DOHH2 (cell line): ENCODE measurements at regions not wholly inside any gene's neighbourhood (a gene's known extent, or its start where the extent isn't known, plus 50 kb on each side); places are given as distances from the start of the nearest gene placed in this dataset.

Experiments used
- H3F3A ChIP-seq: fragments of 200-600 bp; sonication (generic), shearing (Covaris generic); 2 replicates; pipeline ENCODE4 v1.6.0; 2016; ENCODE audit warnings: antibody characterized with exemption, mild to moderate bottlenecking; ENCODE audit not compliant: control insufficient read depth, insufficient read depth
- H3K27ac ChIP-seq: fragments of 200-600 bp; sonication (generic); 2 replicates; pipeline ENCODE4 v1.5.1; 2014; ENCODE audit warnings: low read depth, mild to moderate bottlenecking, low read length, moderate library complexity
- H3K27me3 ChIP-seq: fragments of 200-600 bp; sonication (generic); 2 replicates; pipeline ENCODE4 v1.6.1; 2014; ENCODE audit warnings: mild to moderate bottlenecking, low read length, mixed read lengths; ENCODE audit not compliant: control insufficient read depth
- H3K36me3 ChIP-seq: fragments of 200-600 bp; sonication (generic); 2 replicates; pipeline ENCODE4 v1.6.1; 2014; ENCODE audit warnings: mild to moderate bottlenecking, low read length, moderate library complexity, mixed read lengths; ENCODE audit not compliant: control insufficient read depth
- H3K4me1 ChIP-seq: fragments of 200-600 bp; sonication (generic); 2 replicates; pipeline ENCODE4 v1.6.1; 2014; ENCODE audit warnings: mild to moderate bottlenecking, low read length, mixed read lengths; ENCODE audit not compliant: control insufficient read depth
- H3K4me2 ChIP-seq: fragments of 200-600 bp; sonication (generic); 2 replicates; pipeline ENCODE4 v1.6.0; 2014; ENCODE audit warnings: mild to moderate bottlenecking, low read length, moderate library complexity
- H3K4me3 ChIP-seq: fragments of 200-600 bp; sonication (generic); 2 replicates; pipeline ENCODE4 v1.5.1; 2014; ENCODE audit warnings: mild to moderate bottlenecking, low read length, mixed read lengths
- H3K79me2 ChIP-seq: fragments of 200-600 bp; sonication (generic); 2 replicates; pipeline ENCODE4 v1.6.1; 2014; ENCODE audit warnings: mild to moderate bottlenecking, low read length, mixed read lengths; ENCODE audit not compliant: control insufficient read depth
- H3K9me2 ChIP-seq: fragments of 200-600 bp; sonication (generic); replicated peaks from 2 replicates; pipeline ENCODE4 v1.6.1; 2014; ENCODE audit warnings: mild to moderate bottlenecking, low read length, mixed read lengths; ENCODE audit not compliant: control insufficient read depth
- H3K9me3 ChIP-seq: fragments of 200-600 bp; sonication (generic); 2 replicates; pipeline ENCODE4 v1.6.1; 2014; ENCODE audit warnings: antibody characterized with exemption, low read length, mixed read lengths; ENCODE audit not compliant: control insufficient read depth, insufficient read depth
- H4K20me1 ChIP-seq: fragments of 200-600 bp; sonication (generic); 2 replicates; pipeline ENCODE4 v1.6.0; 2014; ENCODE audit warnings: low read depth, mild to moderate bottlenecking, antibody characterized with exemption, low read length, moderate library complexity; ENCODE audit not compliant: control insufficient read depth, insufficient read depth
- EZH2phosphoT487 ChIP-seq: fragments of 200-600 bp; sonication (generic); IDR thresholded peaks from 2 replicates; pipeline ENCODE4 v1.6.1; 2017; ENCODE audit warnings: borderline replicate concordance, mild to moderate bottlenecking, antibody characterized with exemption, low read length, moderate library complexity, mixed read lengths
- TF ChIP-seq, protein P1 (sequence below): fragments of 200-600 bp; sonication (generic); IDR thresholded peaks from one replicate; pipeline ENCODE4 v1.5.1; 2014; ENCODE audit warnings: antibody characterized with exemption, mild to moderate bottlenecking, low read depth, low read length; ENCODE audit not compliant: poor library complexity, severe bottlenecking

DNA sequence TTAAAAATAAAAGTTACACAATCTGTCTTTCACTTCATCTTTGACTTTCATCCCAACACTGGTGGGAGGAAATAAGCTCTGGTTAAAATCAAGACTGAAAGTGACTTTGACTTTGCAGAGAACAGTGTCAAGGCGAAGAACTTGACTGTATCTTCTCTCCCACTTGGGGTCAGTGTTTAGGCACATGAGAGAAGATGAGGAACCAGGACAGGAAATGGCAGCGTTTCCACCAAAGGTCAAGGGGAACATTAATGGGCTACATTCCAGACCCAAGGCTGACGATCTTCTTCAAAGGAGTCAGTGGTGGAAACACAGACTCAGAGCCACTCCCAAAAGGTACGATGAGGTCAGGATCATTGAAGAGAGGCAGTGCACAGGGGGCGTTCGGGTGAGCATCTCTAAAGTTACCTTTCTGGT, 409.5 kb downstream of the ARHGEF28 start:
- H3K79me2 ChIP-seq = no peaks in the 10 kb centered on the region
- no peak overlapping the region for H3K4me3 ChIP-seq
- no peaks in the 10 kb centered on the region for H3K36me3 ChIP-seq
- H3F3A ChIP-seq = no peaks in the 10 kb centered on the region
- no peaks in the 10 kb centered on the region for H3K9me3 ChIP-seq
- H3K27me3 ChIP-seq = no peaks in the 10 kb centered on the region
- no peaks in the 10 kb centered on the region for H3K4me1 ChIP-seq
- no peaks in the 10 kb centered on the region for H4K20me1 ChIP-seq
- no peak overlapping the region for H3K27ac ChIP-seq
- H3K9me2 ChIP-seq = no peaks in the 10 kb centered on the region
- TF ChIP-seq, protein P1, sequence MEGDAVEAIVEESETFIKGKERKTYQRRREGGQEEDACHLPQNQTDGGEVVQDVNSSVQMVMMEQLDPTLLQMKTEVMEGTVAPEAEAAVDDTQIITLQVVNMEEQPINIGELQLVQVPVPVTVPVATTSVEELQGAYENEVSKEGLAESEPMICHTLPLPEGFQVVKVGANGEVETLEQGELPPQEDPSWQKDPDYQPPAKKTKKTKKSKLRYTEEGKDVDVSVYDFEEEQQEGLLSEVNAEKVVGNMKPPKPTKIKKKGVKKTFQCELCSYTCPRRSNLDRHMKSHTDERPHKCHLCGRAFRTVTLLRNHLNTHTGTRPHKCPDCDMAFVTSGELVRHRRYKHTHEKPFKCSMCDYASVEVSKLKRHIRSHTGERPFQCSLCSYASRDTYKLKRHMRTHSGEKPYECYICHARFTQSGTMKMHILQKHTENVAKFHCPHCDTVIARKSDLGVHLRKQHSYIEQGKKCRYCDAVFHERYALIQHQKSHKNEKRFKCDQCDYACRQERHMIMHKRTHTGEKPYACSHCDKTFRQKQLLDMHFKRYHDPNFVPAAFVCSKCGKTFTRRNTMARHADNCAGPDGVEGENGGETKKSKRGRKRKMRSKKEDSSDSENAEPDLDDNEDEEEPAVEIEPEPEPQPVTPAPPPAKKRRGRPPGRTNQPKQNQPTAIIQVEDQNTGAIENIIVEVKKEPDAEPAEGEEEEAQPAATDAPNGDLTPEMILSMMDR = no peak
- TF ChIP-seq EZH2phosphoT487 = no peak
- no peak overlapping the region for H3K4me2 ChIP-seq

DNA sequence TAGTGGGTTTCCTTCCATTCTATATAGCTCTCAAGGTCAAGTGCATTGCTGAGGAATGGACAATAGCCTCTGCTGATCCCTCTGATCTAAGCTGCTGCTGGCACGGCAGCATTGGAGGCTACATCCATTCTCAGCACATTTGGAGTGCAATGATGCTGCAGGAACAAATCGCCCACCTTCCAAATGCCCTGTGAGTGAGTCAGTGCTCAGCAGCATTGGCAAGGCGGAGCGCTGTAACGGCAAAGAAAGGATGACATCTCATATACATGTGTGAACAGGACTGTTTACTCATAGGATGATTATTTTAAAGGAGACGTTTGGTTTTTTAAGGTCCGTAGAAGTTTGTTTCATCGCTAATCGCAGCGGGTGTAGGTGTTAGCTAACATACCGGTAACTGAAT, 408.7 kb downstream of the ARHGEF28 start:
- H3K4me1 ChIP-seq = no peaks in the 10 kb centered on the region
- H3F3A ChIP-seq = no peaks in the 10 kb centered on the region
- H3K36me3 ChIP-seq = no peaks in the 10 kb centered on the region
- no peaks in the 10 kb centered on the region for H4K20me1 ChIP-seq
- H3K9me3 ChIP-seq = no peaks in the 10 kb centered on the region
- H3K4me3 ChIP-seq = no peak overlapping the region
- H3K27ac ChIP-seq = no peak overlapping the region
- no peaks in the 10 kb centered on the region for H3K27me3 ChIP-seq
- no peak overlapping the region for H3K4me2 ChIP-seq
- TF ChIP-seq, protein P1 = no peak
- TF ChIP-seq EZH2phosphoT487 = no peak
- no peaks in the 10 kb centered on the region for H3K79me2 ChIP-seq
- no peaks in the 10 kb centered on the region for H3K9me2 ChIP-seq

DNA sequence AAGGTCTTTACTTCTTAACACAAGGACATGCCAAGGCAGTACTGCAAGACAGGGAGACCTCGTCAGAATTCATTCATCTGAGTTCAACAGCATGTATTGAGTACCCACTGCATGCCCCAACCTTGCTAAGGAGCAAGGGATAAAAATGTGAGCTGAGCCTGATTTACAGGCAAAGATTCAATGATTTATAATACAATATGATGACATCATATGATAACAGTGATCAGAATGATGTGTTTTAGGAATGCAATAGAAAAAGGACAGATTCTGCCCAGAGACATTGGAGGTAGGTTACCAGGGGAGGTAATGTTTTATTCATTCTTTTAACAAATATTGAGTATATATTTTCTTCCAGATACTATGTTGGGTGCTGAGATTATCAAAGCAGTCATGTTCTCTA, 406.6 kb downstream of the ARHGEF28 start:
- H3K27ac ChIP-seq = no peak overlapping the region
- H3K9me3 ChIP-seq = no peaks in the 10 kb centered on the region
- H3K79me2 ChIP-seq = no peaks in the 10 kb centered on the region
- H3K9me2 ChIP-seq = no peaks in the 10 kb centered on the region
- H3K4me2 ChIP-seq = no peak overlapping the region
- no peaks in the 10 kb centered on the region for H3K36me3 ChIP-seq
- no peaks in the 10 kb centered on the region for H3K27me3 ChIP-seq
- no peaks in the 10 kb centered on the region for H3F3A ChIP-seq
- H3K4me1 ChIP-seq = no peaks in the 10 kb centered on the region
- H3K4me3 ChIP-seq = no peak overlapping the region
- no peak for TF ChIP-seq EZH2phosphoT487
- TF ChIP-seq, protein P1 = no peak
- no peaks in the 10 kb centered on the region for H4K20me1 ChIP-seq

DNA sequence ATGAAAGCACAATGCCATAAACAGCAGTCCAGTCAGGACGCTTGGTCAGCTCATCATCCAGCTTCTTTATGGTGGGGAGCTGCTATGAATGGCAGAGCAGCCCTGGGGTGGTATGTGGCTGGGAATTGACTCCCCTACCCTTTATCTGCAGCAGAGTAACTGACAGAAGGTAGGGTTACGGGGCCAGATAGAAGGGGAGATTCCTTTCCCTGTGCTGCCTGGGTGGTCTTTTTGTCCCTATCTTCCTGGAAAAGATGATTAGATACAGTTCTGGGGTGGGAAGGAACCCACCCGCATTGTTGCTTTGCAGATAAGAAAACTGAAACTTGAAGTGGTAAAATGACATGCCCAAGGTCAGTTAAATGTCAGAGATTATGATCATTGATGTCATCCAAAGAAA, 405.5 kb downstream of the ARHGEF28 start:
- Histone ChIP-seq H3F3A (no peaks in the 10 kb centered on the region), H3K27me3 (no peaks in the 10 kb centered on the region), H3K79me2 (no peaks in the 10 kb centered on the region), H4K20me1 (no peaks in the 10 kb centered on the region), H3K27ac (no peak overlapping the region), H3K4me1 (no peaks in the 10 kb centered on the region), H3K4me2 (no peak overlapping the region), H3K36me3 (no peaks in the 10 kb centered on the region), H3K9me2 (no peaks in the 10 kb centered on the region), H3K9me3 (no peaks in the 10 kb centered on the region), H3K4me3 (no peak overlapping the region)
- TF ChIP-seq, protein P1 = no peak
- no peak for TF ChIP-seq EZH2phosphoT487
